Neural progenitor cell (in vitro differentiated cells): ENCODE measurements at regions not wholly inside any gene's neighbourhood (a gene's known extent, or its start where the extent isn't known, plus 50 kb on each side); places are given as distances from the start of the nearest gene placed in this dataset.

ENCODE experiments used
- EZH2 ChIP-seq: fragments of 200-600 bp; sonication (generic); IDR thresholded peaks from 2 replicates; pipeline ENCODE4 v1.6.1; 2017; ENCODE audit warnings: antibody characterized with exemption, mild to moderate bottlenecking, moderate library complexity
- EZH2phosphoT487 ChIP-seq: fragments of 200-600 bp; sonication (generic); IDR thresholded peaks from 2 replicates; pipeline ENCODE4 v1.6.1; 2017; ENCODE audit warnings: antibody characterized with exemption
- TF ChIP-seq, protein P1 (sequence below): fragments of 200-600 bp; sonication (generic); IDR thresholded peaks from 2 replicates; pipeline ENCODE4 v1.5.1; 2017; ENCODE audit warnings: antibody characterized with exemption, mild to moderate bottlenecking

DNA sequence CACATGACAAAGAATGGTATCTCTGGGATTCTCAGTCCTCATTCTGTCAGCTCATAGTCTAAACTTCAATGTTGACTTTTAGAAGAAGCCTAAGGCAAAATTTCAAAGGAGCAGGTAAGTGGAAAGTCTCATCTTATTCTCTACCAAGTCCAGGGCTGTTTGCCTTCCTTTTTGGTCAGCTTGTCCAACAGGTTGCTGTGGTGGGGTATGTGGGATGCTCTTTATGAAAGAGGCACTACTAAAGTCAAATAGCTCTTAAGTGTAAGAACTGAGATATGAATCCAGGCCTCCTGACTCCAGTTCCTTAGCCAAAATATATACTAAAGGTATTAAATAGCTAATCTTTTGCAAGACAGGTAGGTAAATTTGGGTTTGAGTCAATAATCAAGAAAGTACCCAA is 540.6 kb upstream of the SPRY2 start:
- TF ChIP-seq, protein P1, sequence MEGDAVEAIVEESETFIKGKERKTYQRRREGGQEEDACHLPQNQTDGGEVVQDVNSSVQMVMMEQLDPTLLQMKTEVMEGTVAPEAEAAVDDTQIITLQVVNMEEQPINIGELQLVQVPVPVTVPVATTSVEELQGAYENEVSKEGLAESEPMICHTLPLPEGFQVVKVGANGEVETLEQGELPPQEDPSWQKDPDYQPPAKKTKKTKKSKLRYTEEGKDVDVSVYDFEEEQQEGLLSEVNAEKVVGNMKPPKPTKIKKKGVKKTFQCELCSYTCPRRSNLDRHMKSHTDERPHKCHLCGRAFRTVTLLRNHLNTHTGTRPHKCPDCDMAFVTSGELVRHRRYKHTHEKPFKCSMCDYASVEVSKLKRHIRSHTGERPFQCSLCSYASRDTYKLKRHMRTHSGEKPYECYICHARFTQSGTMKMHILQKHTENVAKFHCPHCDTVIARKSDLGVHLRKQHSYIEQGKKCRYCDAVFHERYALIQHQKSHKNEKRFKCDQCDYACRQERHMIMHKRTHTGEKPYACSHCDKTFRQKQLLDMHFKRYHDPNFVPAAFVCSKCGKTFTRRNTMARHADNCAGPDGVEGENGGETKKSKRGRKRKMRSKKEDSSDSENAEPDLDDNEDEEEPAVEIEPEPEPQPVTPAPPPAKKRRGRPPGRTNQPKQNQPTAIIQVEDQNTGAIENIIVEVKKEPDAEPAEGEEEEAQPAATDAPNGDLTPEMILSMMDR, result no peak
- TF ChIP-seq EZH2phosphoT487 (no peak), EZH2 (no peak)
